HL-60 (cell line): ENCODE measurements at regions not wholly inside any gene's neighbourhood (a gene's known extent, or its start where the extent isn't known, plus 50 kb on each side); places are given as distances from the start of the nearest gene placed in this dataset.

ENCODE experiments used
- DNase-seq, 2 experiments: peaks; one replicate each; pipeline ENCODE4 v3.0.0-alpha.2; 2010 to 2020; ENCODE audit warnings: low read depth in 1 of 2, low spot score in 1 of 2
- H3K27ac ChIP-seq: fragments of 250-450 bp; sonication (Bioruptor Pico); replicated peaks from 2 replicates; pipeline ENCODE4 v1.5.1; 2020; ENCODE audit warnings: mild to moderate bottlenecking, moderate library complexity
- H3K27me3 ChIP-seq: fragments of 250-450 bp; sonication (Bioruptor Pico); 2 replicates; pipeline ENCODE4 v1.5.1; 2021; ENCODE audit warnings: mild to moderate bottlenecking, moderate library complexity; ENCODE audit not compliant: insufficient read depth, poor library complexity, severe bottlenecking
- H3K4me3 ChIP-seq: replicated peaks from 2 replicates; pipeline ENCODE4 v1.5.1; 2011; ENCODE audit warnings: mild to moderate bottlenecking, control low read depth, low read length; ENCODE audit not compliant: insufficient read depth
- GABPA ChIP-seq: IDR thresholded peaks from 2 replicates; pipeline ENCODE4 v1.6.1; 2012; ENCODE audit warnings: low read depth
- POLR2AphosphoS5 ChIP-seq: IDR thresholded peaks from 2 replicates; pipeline ENCODE4 v1.6.1; 2012; ENCODE audit warnings: low read depth
- SPI1 ChIP-seq: IDR thresholded peaks from 2 replicates; pipeline ENCODE4 v1.6.1; 2012; ENCODE audit warnings: low read depth, mild to moderate bottlenecking, borderline replicate concordance
- TF ChIP-seq, protein P1 (sequence below): IDR thresholded peaks from one replicate; pipeline ENCODE4 v1.5.1; 2011; ENCODE audit warnings: low read length, control low read depth, inconsistent platforms; ENCODE audit not compliant: insufficient read depth
- TF ChIP-seq, protein P2 (sequence below): IDR thresholded peaks from 2 replicates; pipeline ENCODE4 v1.6.1; 2012; ENCODE audit warnings: low read depth; ENCODE audit not compliant: insufficient replicate concordance

DNA sequence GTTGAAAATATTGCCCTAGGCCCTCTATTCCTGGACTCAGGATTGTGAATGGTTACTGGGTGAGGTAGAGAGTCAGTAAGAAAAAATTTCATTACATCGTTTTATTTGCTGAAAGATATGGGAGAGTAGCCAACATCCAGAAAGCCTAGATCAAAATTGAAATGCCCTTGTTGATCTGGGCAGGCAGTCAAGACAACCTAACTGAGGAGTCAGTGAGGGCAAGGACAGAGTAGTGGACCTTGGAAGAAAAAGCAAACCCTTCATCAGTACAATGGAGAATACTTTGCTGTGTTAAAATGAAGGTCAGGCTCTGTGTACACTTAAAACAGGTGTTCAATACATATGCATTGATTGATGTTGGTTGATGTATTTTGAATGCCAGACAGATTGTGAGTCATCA lies 576.7 kb downstream of the OLFM4 start:
- TF ChIP-seq, protein P1, sequence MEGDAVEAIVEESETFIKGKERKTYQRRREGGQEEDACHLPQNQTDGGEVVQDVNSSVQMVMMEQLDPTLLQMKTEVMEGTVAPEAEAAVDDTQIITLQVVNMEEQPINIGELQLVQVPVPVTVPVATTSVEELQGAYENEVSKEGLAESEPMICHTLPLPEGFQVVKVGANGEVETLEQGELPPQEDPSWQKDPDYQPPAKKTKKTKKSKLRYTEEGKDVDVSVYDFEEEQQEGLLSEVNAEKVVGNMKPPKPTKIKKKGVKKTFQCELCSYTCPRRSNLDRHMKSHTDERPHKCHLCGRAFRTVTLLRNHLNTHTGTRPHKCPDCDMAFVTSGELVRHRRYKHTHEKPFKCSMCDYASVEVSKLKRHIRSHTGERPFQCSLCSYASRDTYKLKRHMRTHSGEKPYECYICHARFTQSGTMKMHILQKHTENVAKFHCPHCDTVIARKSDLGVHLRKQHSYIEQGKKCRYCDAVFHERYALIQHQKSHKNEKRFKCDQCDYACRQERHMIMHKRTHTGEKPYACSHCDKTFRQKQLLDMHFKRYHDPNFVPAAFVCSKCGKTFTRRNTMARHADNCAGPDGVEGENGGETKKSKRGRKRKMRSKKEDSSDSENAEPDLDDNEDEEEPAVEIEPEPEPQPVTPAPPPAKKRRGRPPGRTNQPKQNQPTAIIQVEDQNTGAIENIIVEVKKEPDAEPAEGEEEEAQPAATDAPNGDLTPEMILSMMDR = no peak
- TF ChIP-seq GABPA (no peak), POLR2AphosphoS5 (no peak), SPI1 (no peak)
- TF ChIP-seq, protein P2, sequence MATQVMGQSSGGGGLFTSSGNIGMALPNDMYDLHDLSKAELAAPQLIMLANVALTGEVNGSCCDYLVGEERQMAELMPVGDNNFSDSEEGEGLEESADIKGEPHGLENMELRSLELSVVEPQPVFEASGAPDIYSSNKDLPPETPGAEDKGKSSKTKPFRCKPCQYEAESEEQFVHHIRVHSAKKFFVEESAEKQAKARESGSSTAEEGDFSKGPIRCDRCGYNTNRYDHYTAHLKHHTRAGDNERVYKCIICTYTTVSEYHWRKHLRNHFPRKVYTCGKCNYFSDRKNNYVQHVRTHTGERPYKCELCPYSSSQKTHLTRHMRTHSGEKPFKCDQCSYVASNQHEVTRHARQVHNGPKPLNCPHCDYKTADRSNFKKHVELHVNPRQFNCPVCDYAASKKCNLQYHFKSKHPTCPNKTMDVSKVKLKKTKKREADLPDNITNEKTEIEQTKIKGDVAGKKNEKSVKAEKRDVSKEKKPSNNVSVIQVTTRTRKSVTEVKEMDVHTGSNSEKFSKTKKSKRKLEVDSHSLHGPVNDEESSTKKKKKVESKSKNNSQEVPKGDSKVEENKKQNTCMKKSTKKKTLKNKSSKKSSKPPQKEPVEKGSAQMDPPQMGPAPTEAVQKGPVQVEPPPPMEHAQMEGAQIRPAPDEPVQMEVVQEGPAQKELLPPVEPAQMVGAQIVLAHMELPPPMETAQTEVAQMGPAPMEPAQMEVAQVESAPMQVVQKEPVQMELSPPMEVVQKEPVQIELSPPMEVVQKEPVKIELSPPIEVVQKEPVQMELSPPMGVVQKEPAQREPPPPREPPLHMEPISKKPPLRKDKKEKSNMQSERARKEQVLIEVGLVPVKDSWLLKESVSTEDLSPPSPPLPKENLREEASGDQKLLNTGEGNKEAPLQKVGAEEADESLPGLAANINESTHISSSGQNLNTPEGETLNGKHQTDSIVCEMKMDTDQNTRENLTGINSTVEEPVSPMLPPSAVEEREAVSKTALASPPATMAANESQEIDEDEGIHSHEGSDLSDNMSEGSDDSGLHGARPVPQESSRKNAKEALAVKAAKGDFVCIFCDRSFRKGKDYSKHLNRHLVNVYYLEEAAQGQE = no peak
- Histone ChIP-seq H3K27me3 (no peaks in the 10 kb centered on the region), H3K4me3 (no peak overlapping the region), H3K27ac (no peak overlapping the region)
- no peak for DNase-seq

DNA sequence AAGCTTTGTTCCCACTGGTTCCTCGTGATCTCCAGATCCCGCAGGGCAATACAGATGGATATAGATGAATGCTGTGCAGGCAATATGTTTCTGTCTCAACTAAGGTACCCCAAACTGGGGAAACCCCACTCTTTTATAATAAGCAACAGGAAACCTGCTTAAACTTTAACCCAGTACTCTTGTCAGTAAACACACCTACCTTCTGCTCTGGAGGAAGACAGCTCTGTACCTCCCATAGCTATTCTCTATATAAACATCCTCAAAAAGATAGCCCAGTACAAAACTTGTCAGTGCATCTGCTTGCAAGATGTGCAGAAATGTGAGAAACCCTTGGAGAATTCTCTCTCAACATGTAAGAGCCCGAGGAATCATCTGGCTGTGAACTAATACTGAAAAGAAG lies 583.6 kb downstream of the OLFM4 start:
- Histone ChIP-seq H3K27me3 (no peaks in the 10 kb centered on the region), H3K4me3 (no peak overlapping the region), H3K27ac (no peak overlapping the region)
- TF ChIP-seq, protein P1 = no peak
- TF ChIP-seq GABPA (no peak), SPI1 (no peak), POLR2AphosphoS5 (no peak)
- TF ChIP-seq, protein P2 = no peak
- DNase-seq = no peak

DNA sequence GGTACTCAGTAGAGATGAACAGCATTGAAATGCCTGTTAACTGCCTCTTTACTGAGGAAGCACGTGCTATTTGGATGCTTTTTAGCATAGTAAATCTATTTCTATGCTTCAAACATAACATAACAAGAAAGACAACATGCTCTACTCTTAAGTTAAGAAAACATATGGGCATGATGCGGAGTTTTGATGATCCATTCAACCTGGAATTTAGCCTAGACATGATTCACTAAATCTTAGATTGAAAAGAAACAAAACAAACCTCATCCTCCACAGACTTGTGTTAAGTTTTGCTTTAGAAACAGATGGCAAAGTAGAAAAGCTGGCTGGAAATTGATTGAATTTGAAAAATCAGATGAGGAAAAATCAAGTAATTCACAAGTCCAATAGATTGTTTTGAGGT lies 593.8 kb downstream of the OLFM4 start:
- no peak overlapping the region for H3K27ac ChIP-seq
- no peaks in the 10 kb centered on the region for H3K27me3 ChIP-seq
- no peak overlapping the region for H3K4me3 ChIP-seq
- DNase-seq = no peak
- TF ChIP-seq, protein P1 = no peak
- TF ChIP-seq SPI1 (no peak), GABPA (no peak), POLR2AphosphoS5 (no peak)
- TF ChIP-seq, protein P2 = no peak
